Left lobe of liver (tissue), 2 donors: ENCODE measurements at regions not wholly inside any gene's neighbourhood (a gene's known extent, or its start where the extent isn't known, plus 50 kb on each side); places are given as distances from the start of the nearest gene placed in this dataset.
"Not testable (repeated sequence)": the region's sequence is repeated elsewhere in the genome, so short reads cannot be mapped to it uniquely, and the experiment has no call there.

Experiments used
- ATAC-seq: fragments of 200-7000 bp; cut with Tn5 transposase; one replicate; pipeline ENCODE4 v1.9.1; 2020; ENCODE audit warnings: mild to moderate bottlenecking, moderate library complexity
- DNase-seq: peaks from one replicate; pipeline ENCODE4 v3.0.0-alpha.2; 2020; ENCODE audit warnings: low spot score
- donor health status: DM: no; HTN: no; CAD: no; lungs with moderate emphysema.
- donor health status: DM: no; HTN: yes; CAD: no.

- ATAC-seq, DNase-seq: not testable (repeated sequence)
Observed at GRCh38 chr16:33839157-33839556, 379.7 kb downstream of the TP53TG3F start.

DNA sequence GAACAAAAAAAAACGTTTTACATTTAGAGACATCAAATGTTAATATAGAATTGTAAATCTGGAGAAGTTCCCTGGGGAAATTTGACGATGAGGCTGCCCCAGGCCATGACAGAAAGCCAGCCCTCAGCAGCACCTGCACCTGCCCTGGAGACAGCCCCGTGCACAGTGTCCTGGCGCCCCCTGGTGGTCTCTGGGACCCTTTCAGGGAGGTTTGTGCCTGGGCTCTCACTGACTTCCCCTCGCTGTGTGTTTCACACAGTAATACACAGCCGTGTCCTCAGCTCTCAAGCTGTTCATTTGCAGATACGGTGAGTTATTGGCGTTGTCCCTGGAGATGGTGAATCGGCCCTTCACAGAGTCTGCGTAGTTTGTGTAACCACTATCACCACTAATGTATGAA, 385.1 kb downstream of the TP53TG3F start:
- DNase-seq, result peak; percentile 42
- peak; percentile 51 for ATAC-seq
